GM12892 (cell line): ENCODE measurements at regions not wholly inside any gene's neighbourhood (a gene's known extent, or its start where the extent isn't known, plus 50 kb on each side); places are given as distances from the start of the nearest gene placed in this dataset.

Experiments used
- POLR2A ChIP-seq: IDR thresholded peaks from 2 replicates; pipeline ENCODE4 v1.6.1; 2011; ENCODE audit warnings: low read depth, low read length, control low read depth
- POLR2AphosphoS5 ChIP-seq: IDR thresholded peaks from 2 replicates; pipeline ENCODE4 v1.6.1; 2011; ENCODE audit warnings: low read depth, low read length, control low read depth
- TAF1 ChIP-seq: IDR thresholded peaks from 2 replicates; pipeline ENCODE4 v1.6.1; 2011; ENCODE audit warnings: low read depth, mild to moderate bottlenecking, control low read depth, low read length, borderline replicate concordance

GRCh38 chr10:90286941-90287340, 570.9 kb downstream of the HTR7 start:
- TF ChIP-seq POLR2A (no peak), TAF1 (no peak), POLR2AphosphoS5 (no peak)
